ENCODE measurements at regions not wholly inside any gene's neighbourhood (a gene's known extent, or its start where the extent isn't known, plus 50 kb on each side); places are given as distances from the start of the nearest gene placed in this dataset.

DNA sequence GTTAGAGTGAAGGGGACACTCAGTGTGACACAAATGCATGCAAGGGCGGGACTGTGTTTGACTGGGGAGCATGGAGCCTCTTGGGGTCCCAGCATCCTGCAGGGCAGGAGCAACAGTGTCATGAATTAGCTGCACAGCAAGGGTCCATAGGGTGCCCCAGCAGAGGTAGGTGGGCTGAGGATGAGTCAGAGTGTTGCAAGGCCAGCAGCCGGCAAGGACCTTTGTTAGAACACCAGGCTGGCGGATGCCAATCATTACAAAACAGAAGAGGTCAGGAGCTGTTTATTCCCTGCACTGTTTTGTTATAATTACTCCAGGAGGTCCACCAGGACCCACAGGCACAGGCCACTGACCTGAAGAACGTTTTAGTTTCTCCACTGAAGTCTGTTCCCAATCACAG lies 362.2 kb upstream of the DUSP10 start:
- Histone ChIP-seq H3K36me3 (no peaks in the 10 kb centered on the region), H3K27ac (no peak overlapping the region), H3K27me3 (no peaks in the 10 kb centered on the region), H3K4me3 (replicated peaks in 1 of 3) (no peak overlapping the region), H3K4me1 (no peaks in the 10 kb centered on the region), H3K9me3 (no peaks in the 10 kb centered on the region)
- intact Hi-C loops (cut with DNase I) = no loop called here
- 81 to 83% methylated on average over 4 of the region's 4 CpGs for WGBS, 2 donors
- no peak for DNase-seq
- TF ChIP-seq, protein P1, sequence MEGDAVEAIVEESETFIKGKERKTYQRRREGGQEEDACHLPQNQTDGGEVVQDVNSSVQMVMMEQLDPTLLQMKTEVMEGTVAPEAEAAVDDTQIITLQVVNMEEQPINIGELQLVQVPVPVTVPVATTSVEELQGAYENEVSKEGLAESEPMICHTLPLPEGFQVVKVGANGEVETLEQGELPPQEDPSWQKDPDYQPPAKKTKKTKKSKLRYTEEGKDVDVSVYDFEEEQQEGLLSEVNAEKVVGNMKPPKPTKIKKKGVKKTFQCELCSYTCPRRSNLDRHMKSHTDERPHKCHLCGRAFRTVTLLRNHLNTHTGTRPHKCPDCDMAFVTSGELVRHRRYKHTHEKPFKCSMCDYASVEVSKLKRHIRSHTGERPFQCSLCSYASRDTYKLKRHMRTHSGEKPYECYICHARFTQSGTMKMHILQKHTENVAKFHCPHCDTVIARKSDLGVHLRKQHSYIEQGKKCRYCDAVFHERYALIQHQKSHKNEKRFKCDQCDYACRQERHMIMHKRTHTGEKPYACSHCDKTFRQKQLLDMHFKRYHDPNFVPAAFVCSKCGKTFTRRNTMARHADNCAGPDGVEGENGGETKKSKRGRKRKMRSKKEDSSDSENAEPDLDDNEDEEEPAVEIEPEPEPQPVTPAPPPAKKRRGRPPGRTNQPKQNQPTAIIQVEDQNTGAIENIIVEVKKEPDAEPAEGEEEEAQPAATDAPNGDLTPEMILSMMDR (IDR thresholded peaks at IDR 0.05) = no peak
- no peak for TF ChIP-seq POLR2A (IDR thresholded peaks at IDR 0.05)

GRCh38 chr1:222099746-222100145 lies 357.9 kb upstream of the DUSP10 start:
- Histone ChIP-seq H3K36me3 (no peaks in the 10 kb centered on the region), H3K4me3 (replicated peaks in 1 of 3) (no peak overlapping the region), H3K27ac (no peak overlapping the region), H3K9me3 (no peaks in the 10 kb centered on the region), H3K27me3 (no peaks in the 10 kb centered on the region), H3K4me1 (peaks cover 0 to 3% of the 10 kb centered on the region in 2 donors)
- intact Hi-C loops (cut with DNase I) = no loop called here
- DNase-seq = no peak
- TF ChIP-seq, protein P1 (IDR thresholded peaks at IDR 0.05) = no peak
- no peak for TF ChIP-seq POLR2A (IDR thresholded peaks at IDR 0.05)
- WGBS, 2 donors = 69 to 88% methylated on average over 2 of the region's 2 CpGs

GRCh38 chr1:222098404-222098803 lies 356.5 kb upstream of the DUSP10 start:
- Histone ChIP-seq H3K9me3 (no peaks in the 10 kb centered on the region), H3K4me1 (peaks cover 0 to 3% of the 10 kb centered on the region in 2 donors), H3K27ac (no peak overlapping the region), H3K36me3 (no peaks in the 10 kb centered on the region), H3K4me3 (replicated peaks in 1 of 3) (no peak overlapping the region), H3K27me3 (no peaks in the 10 kb centered on the region)
- intact Hi-C loops (cut with DNase I) = no loop called here
- 63 to 72% methylated on average over 2 of the region's 2 CpGs for WGBS, 2 donors
- no peak for DNase-seq
- TF ChIP-seq, protein P1 (IDR thresholded peaks at IDR 0.05) = no peak
- no peak for TF ChIP-seq POLR2A (IDR thresholded peaks at IDR 0.05)

DNA sequence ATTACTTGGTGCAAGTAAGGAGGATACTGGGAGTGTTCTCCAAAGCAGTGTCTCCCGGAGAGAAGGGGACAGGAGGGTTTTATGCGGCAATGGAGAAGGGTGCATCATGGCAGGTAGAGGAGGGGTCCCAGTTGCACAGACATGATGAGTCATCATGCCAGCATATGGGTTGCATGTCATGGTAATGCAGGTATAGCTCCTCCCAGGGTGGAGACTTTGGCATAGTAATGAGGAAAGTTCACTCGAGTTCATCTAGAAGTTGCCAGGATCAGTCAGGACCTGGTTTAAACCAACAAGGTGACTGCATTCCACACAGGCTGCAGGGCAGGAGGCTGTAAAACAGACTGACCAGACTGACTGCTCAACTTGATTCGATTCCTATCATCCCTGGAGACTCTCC lies 355.7 kb upstream of the DUSP10 start:
- H3K36me3 ChIP-seq = no peaks in the 10 kb centered on the region
- H3K27ac ChIP-seq = no peak overlapping the region
- H3K27me3 ChIP-seq = no peaks in the 10 kb centered on the region
- 58 to 59% methylated on average over 4 of the region's 4 CpGs for WGBS, 2 donors
- DNase-seq = peak; percentile 37 to 60
- H3K4me3 ChIP-seq (replicated peaks in 1 of 3) = no peak overlapping the region
- TF ChIP-seq, protein P1 (IDR thresholded peaks at IDR 0.05) = no peak
- no peak for TF ChIP-seq POLR2A (IDR thresholded peaks at IDR 0.05)
- H3K4me1 ChIP-seq = peaks cover 0 to 3% of the 10 kb centered on the region in 2 donors
- intact Hi-C loops (cut with DNase I) = no loop called here
- no peaks in the 10 kb centered on the region for H3K9me3 ChIP-seq

- WGBS, 2 donors = 81 to 83% methylated on average over 4 of the region's 4 CpGs
Observed at GRCh38 chr1:222096883-222097282, 355.0 kb upstream of the DUSP10 start.

DNA sequence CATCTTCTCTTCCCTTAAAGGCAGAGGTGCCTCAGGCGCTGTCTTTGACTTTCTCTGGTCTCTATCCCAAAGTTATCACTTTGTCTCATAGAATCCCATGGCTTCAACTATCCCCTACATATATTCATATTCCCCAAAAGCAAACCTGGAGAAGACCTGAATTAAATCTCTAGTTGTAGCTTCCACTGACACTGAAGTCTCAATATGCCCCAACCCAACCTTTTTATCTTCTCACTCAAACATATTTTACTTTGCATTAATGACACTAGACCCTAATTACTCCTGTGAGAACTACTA lies 354.5 kb upstream of the DUSP10 start:
- no peak for DNase-seq
- WGBS, 2 donors = 89 to 93% methylated on average over 1 of the region's 1 CpG
- Histone ChIP-seq H3K4me1 (peaks cover 0 to 3% of the 10 kb centered on the region in 2 donors), H3K27me3 (no peaks in the 10 kb centered on the region), H3K36me3 (no peaks in the 10 kb centered on the region), H3K27ac (no peak overlapping the region), H3K4me3 (replicated peaks in 1 of 3) (no peak overlapping the region), H3K9me3 (no peaks in the 10 kb centered on the region)
- no peak for TF ChIP-seq POLR2A (IDR thresholded peaks at IDR 0.05)
- TF ChIP-seq, protein P1 (IDR thresholded peaks at IDR 0.05) = peak in 2 of 6 experiments; percentile 6 to 8
- intact Hi-C loops (cut with DNase I) = no loop called here

More at GRCh38 chr1:222096883-222097282, 355.0 kb upstream of the DUSP10 start:
- DNase-seq = no peak
- Histone ChIP-seq H3K9me3 (no peaks in the 10 kb centered on the region), H3K4me1 (peaks cover 0 to 3% of the 10 kb centered on the region in 2 donors), H3K36me3 (no peaks in the 10 kb centered on the region), H3K4me3 (replicated peaks in 1 of 3) (no peak overlapping the region), H3K27me3 (no peaks in the 10 kb centered on the region), H3K27ac (no peak overlapping the region)
- TF ChIP-seq POLR2A (IDR thresholded peaks at IDR 0.05) = no peak
- intact Hi-C loops (cut with DNase I) = no loop called here
